ENCODE measurements at regions not wholly inside any gene's neighbourhood (a gene's known extent, or its start where the extent isn't known, plus 50 kb on each side); places are given as distances from the start of the nearest gene placed in this dataset.

GRCh38 chr19:20250121-20250520, 83.1 kb downstream of the ZNF486 start:
- no peaks in the 10 kb centered on the region for H3K27me3 ChIP-seq (ENCODE audit: insufficient read depth, low read length, poor library complexity, severe bottlenecking)
- no peaks in the 10 kb centered on the region for H3K9me3 ChIP-seq (ENCODE audit: insufficient read depth, low read depth, low read length)
- no peak overlapping the region for H3K9ac ChIP-seq (ENCODE audit: low read depth, low read length, poor library complexity, severe bottlenecking)
- H2AFZ ChIP-seq (ENCODE audit: low read length): no peak overlapping the region
- no peak overlapping the region for H3K4me2 ChIP-seq (ENCODE audit: low read depth, low read length, poor library complexity, severe bottlenecking)
- no peaks in the 10 kb centered on the region for H3K4me1 ChIP-seq (ENCODE audit: insufficient read depth, low read length, poor library complexity, severe bottlenecking)
- TF ChIP-seq EZH2phosphoT487 (IDR thresholded peaks at IDR 0.05; ENCODE audit: borderline replicate concordance): no peak
- TF ChIP-seq CTCF (conservative IDR thresholded peaks at IDR 0.05; ENCODE audit: low read length): no peak
- no peaks in the 10 kb centered on the region for H3F3A ChIP-seq (ENCODE audit: low read depth)
- no peaks in the 10 kb centered on the region for H4K20me1 ChIP-seq (ENCODE audit: insufficient read depth, low read length, poor library complexity, severe bottlenecking)
- no peak overlapping the region for H3K4me3 ChIP-seq (ENCODE audit: low read length, poor library complexity, severe bottlenecking)
- no peaks in the 10 kb centered on the region for H3K36me3 ChIP-seq (ENCODE audit: insufficient read depth, low read length)
- no peaks in the 10 kb centered on the region for H3K79me2 ChIP-seq (ENCODE audit: insufficient read depth, low read length)
- H3K9me2 ChIP-seq (replicated peaks; ENCODE audit: low read depth, low read length): no peaks in the 10 kb centered on the region

Data from Loucy (cell line).